IPS DF 19.7 (cell line): ENCODE measurements at regions not wholly inside any gene's neighbourhood (a gene's known extent, or its start where the extent isn't known, plus 50 kb on each side); places are given as distances from the start of the nearest gene placed in this dataset.

ENCODE experiments used
- DNase-seq: peaks from one replicate; pipeline ENCODE4 v3.0.0-alpha.2; 2013; ENCODE audit warnings: low read depth, low spot score

- DNase-seq = no peak
These were observed 214.9 kb upstream of the ARHGAP24 start for GRCh38 chr4:85260064-85260463.

- DNase-seq = no peak
These were observed 209.7 kb upstream of the ARHGAP24 start for GRCh38 chr4:85265234-85265633.

GRCh38 chr4:85268188-85268587 lies 206.8 kb upstream of the ARHGAP24 start:
- DNase-seq = no peak

GRCh38 chr4:85268961-85269360 lies 206.0 kb upstream of the ARHGAP24 start:
- no peak for DNase-seq

GRCh38 chr4:85274955-85275354 lies 200.0 kb upstream of the ARHGAP24 start:
- DNase-seq = no peak

GRCh38 chr4:85280963-85281362 lies 194.0 kb upstream of the ARHGAP24 start:
- DNase-seq = no peak

- no peak for DNase-seq
These were observed 183.7 kb upstream of the ARHGAP24 start for GRCh38 chr4:85291226-85291625.

GRCh38 chr4:85298037-85298436 lies 176.9 kb upstream of the ARHGAP24 start:
- no peak for DNase-seq

- no peak for DNase-seq
These were observed 172.7 kb upstream of the ARHGAP24 start for GRCh38 chr4:85302193-85302736.

GRCh38 chr4:85302756-85303155 lies 172.2 kb upstream of the ARHGAP24 start:
- no peak for DNase-seq

GRCh38 chr4:85318415-85318814 lies 156.5 kb upstream of the ARHGAP24 start:
- DNase-seq = no peak

GRCh38 chr4:85358831-85359230 lies 116.1 kb upstream of the ARHGAP24 start:
- DNase-seq = no peak

GRCh38 chr4:85362550-85362949 lies 112.4 kb upstream of the ARHGAP24 start:
- DNase-seq = no peak

GRCh38 chr4:85367815-85368214 lies 107.1 kb upstream of the ARHGAP24 start:
- DNase-seq = no peak

- no peak for DNase-seq
These were observed 106.7 kb upstream of the ARHGAP24 start for GRCh38 chr4:85368240-85368639.

- DNase-seq = no peak
These were observed 106.0 kb upstream of the ARHGAP24 start for GRCh38 chr4:85368932-85369331.

GRCh38 chr4:85369703-85370380 lies 105.1 kb upstream of the ARHGAP24 start:
- no peak for DNase-seq

- peak; percentile 20 for DNase-seq
These were observed 104.4 kb upstream of the ARHGAP24 start for GRCh38 chr4:85370400-85371032.

GRCh38 chr4:85372966-85373365 lies 102.0 kb upstream of the ARHGAP24 start:
- no peak for DNase-seq

- DNase-seq = no peak
These were observed 98.7 kb upstream of the ARHGAP24 start for GRCh38 chr4:85376285-85376684.

- no peak for DNase-seq
These were observed 93.0 kb upstream of the ARHGAP24 start for GRCh38 chr4:85381968-85382367.

- no peak for DNase-seq
These were observed 83.9 kb upstream of the ARHGAP24 start for GRCh38 chr4:85391071-85391470.
